GM12875 (cell line): ENCODE measurements at regions not wholly inside any gene's neighbourhood (a gene's known extent, or its start where the extent isn't known, plus 50 kb on each side); places are given as distances from the start of the nearest gene placed in this dataset.

ENCODE experiments used
- H3K4me3 ChIP-seq: one replicate; pipeline ENCODE4 v1.5.1; 2011; ENCODE audit warnings: low read depth, low read length, control low read depth
- TF ChIP-seq, protein P1 (sequence below): IDR thresholded peaks from 2 replicates; pipeline ENCODE4 v1.5.1; 2011; ENCODE audit warnings: low read depth, mild to moderate bottlenecking, control low read depth, inconsistent platforms, low read length, moderate library complexity, borderline replicate concordance; ENCODE audit not compliant: insufficient read depth

DNA sequence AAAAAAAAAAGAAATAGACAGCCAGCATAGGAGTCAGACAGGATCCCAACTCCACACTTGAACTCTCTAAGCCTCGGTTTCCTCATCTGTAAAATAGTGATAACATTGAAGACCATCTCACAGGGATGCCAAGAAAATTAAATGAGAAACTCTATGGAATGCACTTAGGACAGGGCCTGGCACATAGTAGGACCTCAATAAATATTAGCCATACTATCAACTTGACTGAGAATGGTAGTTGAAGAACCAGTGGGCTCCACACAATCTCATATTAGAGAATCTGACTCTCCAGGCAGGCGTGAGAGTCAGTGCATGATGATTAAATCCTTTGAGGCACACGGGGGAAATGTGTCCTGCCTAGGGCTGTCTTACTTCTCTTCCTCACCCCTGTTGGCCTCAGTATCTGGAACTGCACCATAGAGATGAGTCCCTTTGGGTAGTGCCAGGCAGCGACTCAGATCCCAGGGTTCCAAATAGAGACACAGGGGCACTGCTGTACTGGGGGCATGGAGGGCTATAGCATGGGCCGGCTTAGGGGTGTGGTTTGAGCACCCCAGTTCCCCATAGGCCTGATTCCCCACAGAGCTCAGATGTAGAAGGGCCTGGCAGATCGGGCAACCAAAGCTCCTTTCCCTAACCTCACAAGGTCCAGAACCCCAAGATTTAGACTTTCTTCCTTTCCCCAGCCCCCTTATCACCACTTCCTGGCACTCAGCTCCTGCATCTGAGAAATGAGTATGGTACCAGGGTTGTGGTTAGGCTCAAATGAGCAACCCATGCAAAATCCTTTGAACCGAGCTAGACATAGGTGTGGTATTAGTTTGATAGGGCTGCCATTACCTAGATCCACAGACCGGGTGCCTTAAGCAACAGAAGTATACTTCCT lies 51.3 kb upstream of the CAB39 start:
- no peak overlapping the region for H3K4me3 ChIP-seq
- TF ChIP-seq, protein P1, sequence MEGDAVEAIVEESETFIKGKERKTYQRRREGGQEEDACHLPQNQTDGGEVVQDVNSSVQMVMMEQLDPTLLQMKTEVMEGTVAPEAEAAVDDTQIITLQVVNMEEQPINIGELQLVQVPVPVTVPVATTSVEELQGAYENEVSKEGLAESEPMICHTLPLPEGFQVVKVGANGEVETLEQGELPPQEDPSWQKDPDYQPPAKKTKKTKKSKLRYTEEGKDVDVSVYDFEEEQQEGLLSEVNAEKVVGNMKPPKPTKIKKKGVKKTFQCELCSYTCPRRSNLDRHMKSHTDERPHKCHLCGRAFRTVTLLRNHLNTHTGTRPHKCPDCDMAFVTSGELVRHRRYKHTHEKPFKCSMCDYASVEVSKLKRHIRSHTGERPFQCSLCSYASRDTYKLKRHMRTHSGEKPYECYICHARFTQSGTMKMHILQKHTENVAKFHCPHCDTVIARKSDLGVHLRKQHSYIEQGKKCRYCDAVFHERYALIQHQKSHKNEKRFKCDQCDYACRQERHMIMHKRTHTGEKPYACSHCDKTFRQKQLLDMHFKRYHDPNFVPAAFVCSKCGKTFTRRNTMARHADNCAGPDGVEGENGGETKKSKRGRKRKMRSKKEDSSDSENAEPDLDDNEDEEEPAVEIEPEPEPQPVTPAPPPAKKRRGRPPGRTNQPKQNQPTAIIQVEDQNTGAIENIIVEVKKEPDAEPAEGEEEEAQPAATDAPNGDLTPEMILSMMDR: no peak
